ENCODE measurements at regions not wholly inside any gene's neighbourhood (a gene's known extent, or its start where the extent isn't known, plus 50 kb on each side); places are given as distances from the start of the nearest gene placed in this dataset.

GRCh38 chr3:110139048-110139447 is 801.7 kb upstream of the DPPA4 start:
- DNase-seq: no peak

GRCh38 chr3:110139821-110140220 is 802.5 kb upstream of the DPPA4 start:
- DNase-seq: no peak

GRCh38 chr3:110149763-110150162 is 812.4 kb upstream of the DPPA4 start:
- DNase-seq: no peak

- DNase-seq: no peak
Measured at GRCh38 chr3:110157221-110157620, 819.9 kb upstream of the DPPA4 start.

- DNase-seq: no peak
Measured at GRCh38 chr3:110164632-110165369, 827.5 kb upstream of the DPPA4 start.

GRCh38 chr3:110165370-110165743 is 828.0 kb upstream of the DPPA4 start:
- no peak for DNase-seq

- no peak for DNase-seq
Measured at GRCh38 chr3:110165753-110166152, 828.4 kb upstream of the DPPA4 start.

- DNase-seq: no peak
Measured at GRCh38 chr3:110166791-110167190, 829.4 kb upstream of the DPPA4 start.

- DNase-seq: no peak
Measured at GRCh38 chr3:110174908-110175307, 837.6 kb upstream of the DPPA4 start.

GRCh38 chr3:110178965-110179364 is 841.6 kb upstream of the DPPA4 start:
- DNase-seq: no peak

- no peak for DNase-seq
Measured at GRCh38 chr3:110180733-110181132, 843.4 kb upstream of the DPPA4 start.

GRCh38 chr3:110181226-110181625 is 843.9 kb upstream of the DPPA4 start:
- no peak for DNase-seq

GRCh38 chr3:110184536-110184935 is 847.2 kb upstream of the DPPA4 start:
- DNase-seq: no peak

GRCh38 chr3:110193074-110193473 is 855.7 kb upstream of the DPPA4 start:
- no peak for DNase-seq

- DNase-seq: no peak
Measured at GRCh38 chr3:110198717-110199587, 861.6 kb upstream of the DPPA4 start.

GRCh38 chr3:110199588-110199943 is 862.2 kb upstream of the DPPA4 start:
- no peak for DNase-seq

GRCh38 chr3:110210086-110210660 is 861.4 kb upstream of the NECTIN3 start:
- DNase-seq: no peak

- no peak for DNase-seq
Measured at GRCh38 chr3:110226645-110227044, 845.0 kb upstream of the NECTIN3 start.

GRCh38 chr3:110227991-110228390 is 843.6 kb upstream of the NECTIN3 start:
- no peak for DNase-seq

- no peak for DNase-seq
Measured at GRCh38 chr3:110234831-110235230, 836.8 kb upstream of the NECTIN3 start.

GRCh38 chr3:110236976-110237610 is 834.5 kb upstream of the NECTIN3 start:
- DNase-seq: no peak

GRCh38 chr3:110243081-110243480 is 828.5 kb upstream of the NECTIN3 start:
- no peak for DNase-seq

- DNase-seq: no peak
Measured at GRCh38 chr3:110246796-110247376, 824.7 kb upstream of the NECTIN3 start.

Measured in bone marrow (tissue), 2 donors.